AG08396 (cell line): ENCODE measurements at regions not wholly inside any gene's neighbourhood (a gene's known extent, or its start where the extent isn't known, plus 50 kb on each side); places are given as distances from the start of the nearest gene placed in this dataset.

Source experiments
- DNase-seq: peaks from one replicate; pipeline ENCODE4 v3.0.0; 2012; ENCODE audit warnings: low spot score, mixed read lengths

DNA sequence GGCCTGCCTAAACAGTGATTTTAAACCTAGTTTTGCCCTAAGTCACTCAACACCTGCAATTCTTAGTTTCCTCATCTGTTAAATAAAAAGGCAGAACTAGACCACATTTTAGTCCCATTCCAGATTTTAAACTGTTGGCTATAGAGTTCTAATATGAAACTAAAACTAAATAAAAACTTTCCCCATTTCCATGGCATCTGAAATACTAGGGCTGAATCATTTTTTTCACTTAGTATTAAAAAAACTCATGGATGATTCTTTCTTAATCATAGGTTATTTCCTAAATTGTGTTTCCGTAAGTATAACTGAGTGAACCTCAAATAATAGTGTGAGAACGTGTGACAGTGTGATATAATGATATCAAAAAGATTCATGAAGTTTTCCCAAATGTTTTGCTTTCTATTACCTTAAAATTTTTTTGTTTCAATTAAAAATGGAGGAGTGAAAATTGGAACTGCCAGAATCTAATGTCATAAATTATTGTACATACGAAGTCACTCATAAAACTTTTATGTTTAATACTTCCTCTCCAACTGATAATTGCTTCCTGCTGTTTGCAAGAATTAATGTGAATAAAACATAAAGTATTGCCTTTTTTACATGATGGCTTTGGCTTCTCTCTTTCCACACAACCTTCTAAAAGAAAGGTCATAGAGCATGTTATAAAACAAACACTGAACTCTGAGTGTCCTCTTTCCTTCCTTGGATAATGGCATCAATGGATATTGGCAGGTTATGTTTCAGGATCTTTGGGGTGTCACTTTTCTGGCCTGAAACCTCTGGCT, 315.1 kb upstream of the MME start:
- DNase-seq, result no peak

DNA sequence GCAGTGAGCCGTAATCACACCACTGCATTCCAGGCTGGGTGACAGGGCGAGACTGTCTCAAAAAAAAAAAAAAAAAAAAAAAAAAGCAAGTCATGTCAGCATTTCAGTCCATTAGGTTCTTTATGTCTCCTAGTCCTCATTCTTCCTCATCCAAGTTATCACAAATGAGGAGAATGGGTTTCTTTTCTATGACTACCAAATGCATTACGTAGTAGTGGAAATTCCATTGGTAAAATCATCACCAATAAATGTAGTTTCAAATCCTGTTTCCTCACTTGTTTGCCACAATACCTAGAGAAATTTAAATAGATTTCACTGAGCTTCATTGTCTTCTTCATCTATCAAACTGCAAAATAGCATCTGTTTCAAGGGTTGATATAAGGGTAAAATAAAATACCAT, 317.6 kb upstream of the MME start:
- no peak for DNase-seq

- no peak for DNase-seq
Observed at GRCh38 chr3:154759966-154760365, 320.2 kb upstream of the MME start.

DNA sequence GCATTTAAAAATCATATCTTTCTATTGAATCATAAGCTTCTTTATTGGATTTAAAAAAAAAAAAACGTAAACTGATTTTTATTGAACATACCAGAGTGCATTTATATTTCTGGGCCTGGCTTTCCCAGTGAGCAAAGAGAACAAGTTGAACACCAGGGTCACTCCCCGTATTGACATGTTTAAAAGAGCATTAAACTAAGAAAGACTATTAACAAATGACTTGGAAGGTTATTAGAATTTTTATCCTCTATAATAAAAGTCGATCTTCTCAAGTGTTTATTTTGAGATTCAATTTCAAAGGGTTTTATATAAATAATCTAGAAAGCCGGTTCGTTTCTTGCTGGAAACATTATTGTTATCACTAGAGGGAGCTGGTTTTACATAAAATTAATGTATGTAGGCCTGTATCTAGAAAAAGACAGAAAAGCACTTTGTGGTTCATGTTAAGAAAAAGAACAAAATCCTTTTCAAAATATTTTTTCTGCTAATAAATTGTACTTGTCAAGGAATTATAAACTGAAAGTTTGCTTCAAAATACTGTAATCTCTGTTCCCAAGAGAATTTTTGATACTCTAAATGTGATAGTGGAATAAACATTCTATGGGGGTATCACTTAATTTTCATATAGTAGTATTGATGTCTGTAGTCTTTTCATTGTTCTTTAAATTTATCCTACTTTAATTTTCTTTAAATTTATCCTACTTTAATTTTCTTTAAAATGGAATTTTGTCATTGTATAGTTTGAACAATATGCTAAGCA, 321.8 kb upstream of the MME start:
- peak; percentile 16 for DNase-seq

DNA sequence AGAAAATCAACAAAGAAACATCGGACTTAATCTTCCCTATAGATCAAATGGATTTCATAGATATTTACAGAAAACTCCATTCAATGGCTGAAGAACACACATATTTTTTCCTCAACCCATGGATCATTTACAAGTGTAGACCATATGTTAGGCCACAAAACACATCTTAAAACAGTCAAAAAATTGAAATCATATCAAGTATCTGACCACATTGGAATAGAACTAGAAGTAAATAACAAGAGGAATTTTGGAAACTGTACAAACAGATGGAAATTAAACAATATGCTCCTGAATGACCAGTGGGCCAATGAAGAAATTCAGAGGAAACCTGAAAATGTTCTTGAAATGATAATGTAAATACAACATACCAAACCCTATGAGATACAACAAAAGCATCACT, 323.1 kb upstream of the GPR149 start:
- no peak for DNase-seq

GRCh38 chr3:154749514-154749913, 319.5 kb upstream of the GPR149 start:
- no peak for DNase-seq

DNA sequence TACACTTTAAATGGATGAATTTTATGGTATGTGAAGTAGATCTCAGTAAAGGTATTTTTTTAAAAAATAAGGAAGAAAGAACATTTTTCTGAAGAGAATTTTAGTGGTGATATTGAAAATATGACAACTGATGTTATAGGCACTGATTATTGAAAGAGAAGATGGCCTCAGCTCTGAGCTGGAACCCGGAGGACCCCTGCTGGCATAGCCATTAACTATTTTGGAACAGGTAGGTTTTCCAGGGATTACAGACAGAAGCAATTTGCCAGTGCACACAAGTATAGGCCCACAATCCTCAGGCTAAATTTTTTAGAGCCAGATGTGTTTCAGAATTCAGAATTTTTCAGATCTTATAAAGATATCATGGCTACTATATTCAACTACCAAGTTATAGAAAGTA, 315.9 kb upstream of the GPR149 start:
- DNase-seq, result no peak

DNA sequence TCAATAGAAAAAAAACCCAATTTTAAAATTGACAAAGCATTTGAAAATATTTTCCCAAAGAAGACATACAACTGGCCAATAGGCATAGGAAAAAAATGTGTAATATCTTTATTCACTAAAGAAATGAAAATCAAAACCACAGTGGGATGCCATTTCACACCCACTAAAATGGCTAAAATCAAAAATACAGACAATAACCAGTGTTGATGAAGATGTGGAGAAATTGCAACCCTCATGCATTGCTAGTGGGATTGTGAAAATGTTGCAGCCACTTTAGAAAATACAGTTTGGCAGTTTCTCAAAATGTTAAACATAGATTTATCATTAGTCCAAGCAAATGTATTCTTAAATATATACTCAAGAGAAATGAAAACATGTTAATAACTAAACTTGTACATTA, 315.1 kb upstream of the GPR149 start:
- DNase-seq, result no peak

DNA sequence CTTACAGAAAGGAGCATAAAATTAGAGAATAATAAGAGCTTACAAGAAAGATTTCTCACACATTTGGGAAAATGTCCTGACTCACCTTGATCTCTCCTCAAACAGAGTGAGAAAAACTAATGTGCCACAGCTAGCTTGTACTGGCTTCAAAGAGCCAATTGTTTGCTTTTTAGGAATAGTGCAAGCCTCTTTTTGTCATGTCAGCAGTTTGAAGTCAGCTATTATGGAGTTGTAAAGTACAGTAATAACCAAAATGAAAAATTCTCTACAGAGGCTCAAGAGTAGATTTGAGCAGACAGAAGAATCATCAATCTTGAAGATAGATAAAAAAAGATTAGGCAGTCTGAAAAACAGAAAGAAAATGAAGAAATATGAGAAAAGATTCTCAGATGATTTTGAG, 313.4 kb upstream of the GPR149 start:
- DNase-seq, result no peak

GRCh38 chr3:154734468-154734867, 304.5 kb upstream of the GPR149 start:
- no peak for DNase-seq

- no peak for DNase-seq
Observed at GRCh38 chr3:154730186-154730585, 300.2 kb upstream of the GPR149 start.

DNA sequence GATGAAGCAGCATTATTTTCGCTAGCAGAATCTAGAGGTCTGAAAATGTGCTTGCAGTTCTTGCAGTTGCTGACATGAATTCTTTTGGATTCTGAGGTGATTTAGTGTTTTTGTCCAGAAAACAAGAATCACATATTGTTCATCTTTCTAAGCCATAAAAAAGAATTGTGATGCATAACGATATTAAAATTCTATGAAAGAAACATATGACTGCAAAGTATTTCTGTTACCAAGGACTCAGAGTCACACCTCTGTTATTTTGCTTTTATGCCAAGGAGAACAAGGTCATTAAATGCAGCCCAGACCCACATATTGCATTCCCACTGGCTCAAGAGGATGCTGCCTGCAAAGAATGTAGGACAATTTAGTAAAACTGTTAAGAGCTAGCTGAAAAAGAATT, 299.8 kb upstream of the GPR149 start:
- no peak for DNase-seq

- no peak for DNase-seq
Observed at GRCh38 chr3:154728285-154728684, 298.3 kb upstream of the GPR149 start.

GRCh38 chr3:154720921-154721320, 290.9 kb upstream of the GPR149 start:
- DNase-seq, result no peak

DNA sequence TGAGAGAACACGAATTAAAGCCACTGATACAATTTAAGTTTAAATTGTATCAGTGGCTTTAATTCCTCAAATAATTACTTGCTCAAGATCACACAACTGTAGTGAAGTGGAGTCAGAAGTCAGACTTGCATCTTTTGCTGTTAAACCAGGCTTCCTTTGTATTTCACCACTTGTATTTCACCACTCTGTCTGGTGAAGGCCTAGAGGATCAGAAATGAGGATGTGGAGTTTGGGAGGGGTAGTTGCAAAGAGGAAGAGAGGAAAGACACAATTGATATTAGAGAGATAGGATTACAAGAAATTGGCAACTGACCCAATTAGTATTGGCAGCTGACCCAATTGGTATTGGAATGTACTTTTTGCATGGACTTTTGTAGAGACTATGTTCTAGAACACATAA, 288.1 kb upstream of the GPR149 start:
- no peak for DNase-seq

DNA sequence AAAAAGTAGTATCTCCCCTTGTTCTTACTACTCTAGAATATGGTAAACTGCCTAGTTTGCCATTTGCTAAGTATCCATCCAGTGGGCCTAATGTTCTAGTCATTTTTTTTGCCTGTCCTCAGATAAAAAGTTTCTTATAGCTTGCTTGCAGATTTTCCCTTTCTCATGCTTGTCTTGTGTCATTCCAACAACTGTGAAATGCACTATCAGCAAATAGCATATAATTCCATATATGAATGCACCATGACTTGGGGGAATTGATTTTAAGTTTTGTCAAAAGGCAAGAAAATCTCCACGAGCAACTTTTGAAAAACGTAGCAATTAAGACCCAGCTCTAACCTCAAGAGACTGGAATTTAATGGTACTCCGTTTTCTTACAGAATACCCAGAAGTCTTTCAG, 286.2 kb upstream of the GPR149 start:
- no peak for DNase-seq

DNA sequence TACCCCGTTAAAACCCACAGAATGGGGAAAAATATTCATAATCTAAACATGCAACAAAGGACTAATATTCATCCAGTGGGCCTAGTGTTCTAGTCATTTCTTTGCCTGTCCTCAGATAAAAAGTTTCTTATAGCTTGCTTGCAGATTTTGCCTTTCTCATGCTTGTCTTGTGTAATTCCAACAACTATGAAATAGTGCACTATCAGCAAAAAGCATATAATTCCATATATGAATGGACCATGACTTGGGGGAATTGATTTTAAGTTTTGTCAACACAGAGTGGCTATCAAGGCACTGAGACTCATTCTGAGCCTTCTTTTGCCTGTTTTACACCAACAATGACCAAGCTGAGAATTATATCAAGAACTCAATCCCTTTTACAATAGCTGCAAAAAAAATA, 278.6 kb upstream of the GPR149 start:
- DNase-seq, result no peak

DNA sequence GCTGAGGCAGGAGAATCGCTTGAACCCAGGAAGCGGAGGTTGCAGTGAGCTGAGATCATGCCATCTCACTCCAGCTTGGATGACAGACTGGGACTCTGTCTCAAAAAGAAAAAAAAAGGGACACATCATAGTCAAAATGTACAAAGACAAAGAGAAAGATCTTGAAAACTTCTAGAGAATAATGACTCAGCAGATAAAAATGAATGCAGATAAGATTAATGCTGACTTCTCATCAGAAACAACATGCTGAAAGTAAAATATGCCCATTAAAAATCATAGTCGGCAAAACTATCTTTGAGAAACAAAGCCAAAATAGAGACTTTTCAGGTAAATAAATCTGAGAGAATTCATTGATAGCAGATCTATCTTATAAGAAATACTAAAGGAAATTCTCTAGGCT, 271.1 kb upstream of the GPR149 start:
- DNase-seq, result no peak

GRCh38 chr3:154690413-154690812, 260.4 kb upstream of the GPR149 start:
- DNase-seq, result no peak

GRCh38 chr3:154684440-154684839, 254.4 kb upstream of the GPR149 start:
- DNase-seq, result no peak

DNA sequence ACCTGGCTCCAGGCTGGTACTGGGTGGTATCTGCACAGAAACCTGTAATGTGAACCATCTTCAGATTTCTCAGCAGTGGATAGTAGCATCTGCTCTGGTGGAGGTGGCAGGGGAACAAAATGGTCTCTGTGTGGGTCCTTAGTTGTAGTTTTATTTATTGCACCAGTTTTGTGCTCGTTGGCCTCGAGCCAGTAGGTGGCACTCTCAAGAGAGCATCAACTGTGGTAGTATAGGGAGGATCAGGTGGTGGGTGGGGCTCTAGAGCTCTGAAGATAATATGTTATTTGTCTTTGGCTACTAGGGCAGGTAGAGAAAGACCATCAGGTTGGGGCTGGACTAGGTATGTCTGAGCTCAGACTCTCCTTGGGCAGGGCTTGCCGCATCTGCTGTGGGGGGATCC, 254.0 kb upstream of the GPR149 start:
- no peak for DNase-seq

GRCh38 chr3:154678041-154678654, 248.2 kb upstream of the GPR149 start:
- no peak for DNase-seq

DNA sequence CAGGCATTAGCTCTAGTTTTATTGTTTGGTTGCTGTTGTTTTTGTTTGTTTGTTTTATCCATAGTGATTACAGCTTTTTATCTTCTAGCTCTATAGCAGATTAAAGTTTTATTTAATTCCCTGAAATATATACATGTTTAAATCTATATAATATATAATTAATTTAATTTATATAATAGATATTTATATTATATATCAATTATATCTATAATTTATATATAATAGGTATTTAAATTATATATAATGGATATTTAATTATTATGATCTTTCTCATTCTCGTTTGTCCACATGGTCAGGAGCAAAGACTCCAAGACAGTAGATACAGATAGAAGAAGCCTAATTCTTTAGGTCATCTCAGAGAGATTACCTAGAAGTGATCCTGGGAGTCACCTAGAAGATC, 238.8 kb upstream of the GPR149 start:
- no peak for DNase-seq
